Natural killer cell (primary cell): ENCODE measurements at regions not wholly inside any gene's neighbourhood (a gene's known extent, or its start where the extent isn't known, plus 50 kb on each side); places are given as distances from the start of the nearest gene placed in this dataset.

Source experiments
- ATAC-seq, 3 donors: fragments of 150-1000 bp in 2 of 3; fragments of 200-7000 bp in 1 of 3; cut with Tn5 transposase; 1 replicate in 1 of 3; 2 replicates in 2 of 3; pipeline ENCODE4 v1.10.0; 2021; ENCODE audit warnings: mild to moderate bottlenecking in 2 of 3, moderate library complexity in 2 of 3
- DNase-seq, 2 donors: peaks; one replicate each; pipeline versions ENCODE4 v3.0.0 to v3.0.0-alpha.2; 2013 to 2021; ENCODE audit warnings: mixed read lengths in 1 of 2
- H3K27ac ChIP-seq: one replicate; pipeline ENCODE4 v1.5.1; 2013; ENCODE audit warnings: mild to moderate bottlenecking, low read length
- H3K27me3 ChIP-seq: one replicate; pipeline ENCODE4 v1.6.1; 2013; ENCODE audit warnings: low read length; ENCODE audit not compliant: control insufficient read depth, insufficient read depth
- H3K36me3 ChIP-seq: one replicate; pipeline ENCODE4 v1.6.1; 2013; ENCODE audit warnings: low read length; ENCODE audit not compliant: control insufficient read depth, insufficient read depth
- H3K4me1 ChIP-seq: one replicate; pipeline ENCODE4 v1.6.1; 2013; ENCODE audit warnings: low read length; ENCODE audit not compliant: control insufficient read depth, insufficient read depth
- H3K4me3 ChIP-seq: one replicate; pipeline ENCODE4 v1.5.1; 2013; ENCODE audit warnings: low read length
- H3K9me3 ChIP-seq: one replicate; pipeline ENCODE4 v1.6.1; 2013; ENCODE audit warnings: low read length; ENCODE audit not compliant: control insufficient read depth, insufficient read depth
- H3K27ac Mint-ChIP-seq, 2 donors: one replicate each; pipeline ENCODE4 v1.8.0; 2022; ENCODE audit warnings: mild to moderate bottlenecking in 2 of 2, mixed read lengths in 2 of 2, moderate library complexity in 1 of 2
- H3K27me3 Mint-ChIP-seq, 2 donors: one replicate each; pipeline ENCODE4 v1.8.0; 2022; ENCODE audit warnings: low read depth in 2 of 2, mixed read lengths in 2 of 2
- H3K36me3 Mint-ChIP-seq: one replicate; pipeline ENCODE4 v1.8.0; 2022; ENCODE audit warnings: mixed read lengths
- H3K4me1 Mint-ChIP-seq, 2 donors: one replicate each; pipeline ENCODE4 v1.8.0; 2022; ENCODE audit warnings: mixed read lengths in 2 of 2
- H3K4me3 Mint-ChIP-seq: one replicate; pipeline ENCODE4 v1.8.0; 2022; ENCODE audit warnings: mild to moderate bottlenecking, moderate library complexity, mixed read lengths
- H3K9me3 Mint-ChIP-seq, 2 donors: one replicate each; pipeline ENCODE4 v1.8.0; 2022; ENCODE audit warnings: mixed read lengths in 2 of 2
- WGBS: methylation state at CpG from one replicate; pipeline ENCODE4 v1.1.7; 2013; ENCODE audit warnings: missing lambda C conversion rate; ENCODE audit not compliant: insufficient coverage; 5-methylcytosine and 5-hydroxymethylcytosine counted together
- intact Hi-C: fragments of 100-400 bp; cut with micrococcal nuclease; formaldehyde crosslinking; loops from one replicate; pipeline ENCODE4 v1.14.2; 2022
- TF ChIP-seq, protein P1 (sequence below): fragments of 200-600 bp; IDR thresholded peaks from one replicate; pipeline ENCODE4 v1.8.0; 2022; ENCODE audit warnings: antibody characterized with exemption

DNA sequence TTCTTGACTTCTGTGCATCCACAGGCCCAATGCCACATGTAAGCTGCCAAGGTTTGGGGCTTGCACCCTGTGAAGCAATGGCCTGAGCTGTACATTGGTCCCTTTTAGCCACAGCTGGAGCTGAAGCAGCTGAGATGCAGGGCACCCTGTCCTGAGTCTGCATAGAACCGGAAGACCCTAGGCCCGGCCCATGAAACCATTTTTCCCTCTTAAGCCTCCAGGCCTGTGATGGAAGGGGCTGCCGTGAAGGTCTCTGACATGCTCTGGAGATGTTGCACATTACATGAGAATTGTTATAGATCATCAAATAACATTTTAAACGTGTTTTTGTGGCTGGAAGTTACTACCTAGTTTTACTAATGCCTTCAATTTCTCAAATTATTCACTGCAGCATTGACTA is 188.7 kb downstream of the RPAP3 start:
- H3K36me3 Mint-ChIP-seq = no peaks in the 10 kb centered on the region
- no peak overlapping the region for H3K27ac Mint-ChIP-seq
- H3K36me3 ChIP-seq = no peaks in the 10 kb centered on the region
- no peak for ATAC-seq
- H3K27ac ChIP-seq = no peak overlapping the region
- H3K4me1 ChIP-seq = no peaks in the 10 kb centered on the region
- H3K9me3 Mint-ChIP-seq = peaks cover 0 to 2% of the 10 kb centered on the region in 2 donors
- no peak overlapping the region for H3K4me3 Mint-ChIP-seq
- no peak for DNase-seq
- H3K4me3 ChIP-seq = no peak overlapping the region
- 81% methylated on average over 3 of the region's 4 CpGs for WGBS
- no peaks in the 10 kb centered on the region for H3K4me1 Mint-ChIP-seq
- H3K27me3 Mint-ChIP-seq = peaks cover under 1 to 9% of the 10 kb centered on the region in 2 donors
- H3K9me3 ChIP-seq = no peaks in the 10 kb centered on the region
- intact Hi-C loops = no loop called here
- TF ChIP-seq, protein P1, sequence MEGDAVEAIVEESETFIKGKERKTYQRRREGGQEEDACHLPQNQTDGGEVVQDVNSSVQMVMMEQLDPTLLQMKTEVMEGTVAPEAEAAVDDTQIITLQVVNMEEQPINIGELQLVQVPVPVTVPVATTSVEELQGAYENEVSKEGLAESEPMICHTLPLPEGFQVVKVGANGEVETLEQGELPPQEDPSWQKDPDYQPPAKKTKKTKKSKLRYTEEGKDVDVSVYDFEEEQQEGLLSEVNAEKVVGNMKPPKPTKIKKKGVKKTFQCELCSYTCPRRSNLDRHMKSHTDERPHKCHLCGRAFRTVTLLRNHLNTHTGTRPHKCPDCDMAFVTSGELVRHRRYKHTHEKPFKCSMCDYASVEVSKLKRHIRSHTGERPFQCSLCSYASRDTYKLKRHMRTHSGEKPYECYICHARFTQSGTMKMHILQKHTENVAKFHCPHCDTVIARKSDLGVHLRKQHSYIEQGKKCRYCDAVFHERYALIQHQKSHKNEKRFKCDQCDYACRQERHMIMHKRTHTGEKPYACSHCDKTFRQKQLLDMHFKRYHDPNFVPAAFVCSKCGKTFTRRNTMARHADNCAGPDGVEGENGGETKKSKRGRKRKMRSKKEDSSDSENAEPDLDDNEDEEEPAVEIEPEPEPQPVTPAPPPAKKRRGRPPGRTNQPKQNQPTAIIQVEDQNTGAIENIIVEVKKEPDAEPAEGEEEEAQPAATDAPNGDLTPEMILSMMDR = no peak
- no peaks in the 10 kb centered on the region for H3K27me3 ChIP-seq

DNA sequence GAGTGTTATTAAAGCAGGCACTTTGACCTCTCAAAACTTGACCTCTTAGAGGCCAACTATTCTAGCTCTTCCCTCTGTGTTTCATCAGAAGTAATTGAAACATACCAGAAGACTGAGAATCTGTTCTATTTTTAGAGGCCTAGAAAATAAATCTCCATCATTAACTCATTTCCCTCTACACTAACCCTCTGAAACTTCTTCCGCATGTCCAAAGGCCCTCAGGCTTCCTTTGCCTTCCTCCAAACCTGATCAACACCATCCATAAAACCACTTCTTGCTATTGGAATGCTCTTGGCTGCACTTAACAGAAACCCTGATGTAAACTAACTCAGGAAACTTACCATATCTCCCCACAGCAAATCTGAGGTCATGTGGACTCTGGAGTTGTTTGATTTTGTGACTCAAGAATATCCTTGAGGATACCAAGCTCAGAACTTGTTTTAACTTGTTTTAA is 196.4 kb downstream of the RPAP3 start:
- Histone ChIP-seq H3K27me3 (no peaks in the 10 kb centered on the region), H3K27ac (no peak overlapping the region), H3K4me1 (no peaks in the 10 kb centered on the region), H3K4me3 (no peak overlapping the region), H3K36me3 (no peaks in the 10 kb centered on the region), H3K9me3 (no peaks in the 10 kb centered on the region)
- intact Hi-C loops = no loop called here
- ATAC-seq = no peak
- no peak overlapping the region for H3K4me3 Mint-ChIP-seq
- no peaks in the 10 kb centered on the region for H3K4me1 Mint-ChIP-seq
- no peak for DNase-seq
- WGBS = 96% methylated on average over 1 of the region's 1 CpG
- H3K9me3 Mint-ChIP-seq = no peaks in the 10 kb centered on the region
- TF ChIP-seq, protein P1 = no peak
- no peak overlapping the region for H3K27ac Mint-ChIP-seq
- no peaks in the 10 kb centered on the region for H3K36me3 Mint-ChIP-seq
- peaks cover 7 to 10% of the 10 kb centered on the region in 2 donors for H3K27me3 Mint-ChIP-seq

DNA sequence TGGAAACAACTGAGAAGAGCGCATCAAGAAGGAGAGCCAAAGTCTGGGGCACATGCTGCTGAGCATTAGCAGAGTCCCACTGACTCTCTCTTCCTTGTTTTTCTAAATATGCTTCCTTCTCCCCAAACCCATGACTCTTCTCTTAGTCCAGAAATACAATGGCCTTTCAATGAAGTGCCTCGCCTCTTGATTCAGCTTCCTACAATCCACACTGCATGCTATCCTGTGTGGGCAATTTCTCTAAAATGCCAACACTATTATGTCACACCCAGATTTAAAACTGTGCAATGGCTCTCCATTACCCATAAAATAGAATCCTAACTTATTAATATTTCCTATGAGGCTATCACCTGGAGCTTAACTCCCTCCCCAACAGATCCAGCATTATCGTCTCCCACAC is 198.6 kb downstream of the RPAP3 start:
- TF ChIP-seq, protein P1 = no peak
- intact Hi-C loops = no loop called here
- Mint-ChIP-seq H3K4me1 (no peaks in the 10 kb centered on the region), H3K27me3 (peaks cover 7 to 10% of the 10 kb centered on the region in 2 donors), H3K9me3 (peaks cover 0 to 3% of the 10 kb centered on the region in 2 donors), H3K4me3 (no peak overlapping the region), H3K27ac (no peak overlapping the region), H3K36me3 (no peaks in the 10 kb centered on the region)
- Histone ChIP-seq H3K36me3 (no peaks in the 10 kb centered on the region), H3K4me3 (no peak overlapping the region), H3K9me3 (no peaks in the 10 kb centered on the region), H3K4me1 (no peaks in the 10 kb centered on the region), H3K27ac (no peak overlapping the region), H3K27me3 (no peaks in the 10 kb centered on the region)
- ATAC-seq (no peak), DNase-seq (no peak)
- 95% methylated on average over 3 of the region's 3 CpGs for WGBS

DNA sequence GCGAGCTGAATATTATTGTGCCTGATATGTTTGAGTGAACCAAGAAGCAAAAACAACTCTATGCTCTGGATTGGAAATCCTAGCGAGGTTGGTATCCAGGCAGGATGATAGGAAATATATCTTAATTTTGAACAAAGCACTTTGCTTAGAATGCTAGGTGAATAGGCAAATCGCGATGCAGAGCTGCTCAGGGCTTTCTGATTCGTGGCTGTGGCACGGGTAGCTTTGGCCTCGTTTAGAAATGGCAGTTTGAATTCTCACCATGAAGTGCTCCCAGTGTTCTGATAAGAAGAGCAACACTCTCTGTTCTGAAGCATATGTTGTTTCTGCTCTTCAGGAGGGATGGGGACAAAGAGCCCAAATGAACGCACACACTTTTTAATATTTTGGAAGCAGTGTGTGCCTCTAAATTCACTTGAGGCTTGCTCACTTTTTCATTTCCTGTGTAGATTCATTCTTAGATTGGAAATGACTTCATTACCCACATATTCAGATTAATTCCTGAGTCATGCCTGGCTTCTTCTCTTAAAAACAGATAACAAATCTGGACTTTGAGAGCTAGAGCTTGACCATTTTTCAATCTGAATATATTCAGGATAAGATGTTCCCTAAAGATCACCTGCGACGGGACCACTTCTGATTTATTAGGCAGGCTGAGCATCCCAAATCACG is 200.9 kb downstream of the RPAP3 start:
- WGBS = 89% methylated on average over 11 of the region's 11 CpGs
- Mint-ChIP-seq H3K4me1 (no peaks in the 10 kb centered on the region), H3K27ac (no peak overlapping the region), H3K27me3 (peaks cover 12 to 27% of the 10 kb centered on the region in 2 donors), H3K4me3 (no peak overlapping the region), H3K9me3 (peaks cover 0 to 4% of the 10 kb centered on the region in 2 donors), H3K36me3 (no peaks in the 10 kb centered on the region)
- DNase-seq = no peak
- ATAC-seq = no peak
- H3K27me3 ChIP-seq = no peaks in the 10 kb centered on the region
- TF ChIP-seq, protein P1 = no peak
- H3K9me3 ChIP-seq = no peaks in the 10 kb centered on the region
- H3K27ac ChIP-seq = no peak overlapping the region
- H3K4me3 ChIP-seq = no peak overlapping the region
- no peaks in the 10 kb centered on the region for H3K36me3 ChIP-seq
- intact Hi-C loops = no loop called here
- H3K4me1 ChIP-seq = no peaks in the 10 kb centered on the region
